Stimulated activated CD4-positive, alpha-beta T cell treated with anti-CD3 and anti-CD28 coated beads, Interleukin-4, amount 100 ng/mL, for 48 hours (primary cell): ENCODE measurements at regions not wholly inside any gene's neighbourhood (a gene's known extent, or its start where the extent isn't known, plus 50 kb on each side); places are given as distances from the start of the nearest gene placed in this dataset.
"Not testable (repeated sequence)": the region's sequence is repeated elsewhere in the genome, so short reads cannot be mapped to it uniquely, and the experiment has no call there.

Source experiments
- DNase-seq, 2 donors: peaks; one replicate each; pipeline ENCODE4 v3.0.0-alpha.2; 2020; ENCODE audit warnings: low read depth in 2 of 2

DNA sequence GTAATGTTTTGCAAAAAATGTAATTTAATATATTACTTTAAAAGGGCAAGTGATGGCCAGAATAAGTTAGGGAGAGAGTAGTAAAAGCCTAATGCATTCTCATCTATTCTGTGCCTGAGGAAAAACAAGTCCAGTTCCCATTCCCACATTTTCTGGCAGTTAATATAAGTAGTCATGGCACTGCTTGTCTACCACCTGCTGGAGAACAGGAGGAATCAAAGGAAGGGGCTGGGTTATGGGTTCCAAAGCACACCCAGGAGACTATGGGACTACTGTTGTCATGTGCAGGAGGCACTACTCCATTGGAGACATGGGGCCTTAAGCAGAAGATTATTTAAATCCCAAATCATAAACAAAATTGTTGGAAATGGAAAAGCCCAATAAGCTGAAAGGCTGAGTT, 2618.6 kb downstream of the ARAP2 start:
- no peak for DNase-seq

GRCh38 chr4:33626221-33626620, 2618.1 kb downstream of the ARAP2 start:
- no peak for DNase-seq

DNA sequence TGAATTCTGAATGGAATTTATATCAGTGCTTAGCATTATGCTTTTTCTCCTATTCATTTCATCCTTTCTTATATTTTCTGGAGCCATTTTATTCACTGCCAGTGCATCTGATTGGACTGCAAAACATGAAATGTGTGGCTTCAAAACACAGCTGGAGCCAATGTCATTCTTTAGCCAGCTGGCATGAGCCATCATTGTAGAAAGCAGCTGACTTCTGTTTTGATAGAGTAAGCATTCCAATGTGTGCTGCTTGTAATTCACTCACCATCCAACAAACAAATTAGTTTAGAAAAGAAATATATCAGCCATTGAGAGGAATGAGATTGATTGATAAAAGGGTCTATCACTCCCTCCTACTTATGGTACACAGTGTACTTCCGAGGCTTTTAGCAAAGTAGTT, 2616.0 kb downstream of the ARAP2 start:
- DNase-seq = no peak

DNA sequence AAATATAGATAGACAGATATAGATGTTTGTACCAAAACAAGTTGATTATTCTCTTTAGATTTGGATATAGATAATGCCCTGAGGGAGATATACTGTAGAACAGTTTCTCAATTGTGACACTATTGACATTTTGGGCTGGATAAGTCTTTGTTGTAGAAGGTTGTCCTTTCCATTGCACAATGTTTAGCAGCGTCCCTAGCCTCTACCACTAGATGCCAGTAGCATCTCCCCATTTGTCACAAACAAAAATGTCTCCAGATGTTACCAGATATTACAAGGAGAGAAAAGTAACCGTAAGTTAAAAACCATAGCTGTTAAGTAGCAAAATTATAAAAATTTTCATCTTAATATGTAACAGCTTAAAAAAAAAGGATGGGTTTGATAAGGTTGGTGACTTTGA, 2595.3 kb downstream of the ARAP2 start:
- DNase-seq = no peak

DNA sequence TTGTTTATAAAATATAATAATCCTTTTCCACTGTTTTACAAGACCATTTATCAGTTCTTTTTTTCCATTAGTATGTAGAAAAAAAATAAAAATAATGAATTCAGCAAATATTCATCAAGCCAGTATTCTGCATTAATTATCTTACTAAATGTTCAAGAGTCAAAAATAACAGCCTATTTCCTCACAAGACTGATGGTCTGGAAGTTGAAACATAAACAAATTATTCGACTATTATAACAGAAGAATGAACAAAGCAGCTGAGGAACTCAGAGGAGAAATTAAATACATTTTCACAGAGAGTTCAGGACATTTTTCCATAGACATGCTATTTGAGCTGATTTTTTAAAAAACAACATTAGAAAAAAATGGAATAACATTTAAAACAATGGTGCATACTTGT, 2594.8 kb downstream of the ARAP2 start:
- no peak for DNase-seq

GRCh38 chr4:33650036-33650435, 2594.3 kb downstream of the ARAP2 start:
- no peak for DNase-seq

DNA sequence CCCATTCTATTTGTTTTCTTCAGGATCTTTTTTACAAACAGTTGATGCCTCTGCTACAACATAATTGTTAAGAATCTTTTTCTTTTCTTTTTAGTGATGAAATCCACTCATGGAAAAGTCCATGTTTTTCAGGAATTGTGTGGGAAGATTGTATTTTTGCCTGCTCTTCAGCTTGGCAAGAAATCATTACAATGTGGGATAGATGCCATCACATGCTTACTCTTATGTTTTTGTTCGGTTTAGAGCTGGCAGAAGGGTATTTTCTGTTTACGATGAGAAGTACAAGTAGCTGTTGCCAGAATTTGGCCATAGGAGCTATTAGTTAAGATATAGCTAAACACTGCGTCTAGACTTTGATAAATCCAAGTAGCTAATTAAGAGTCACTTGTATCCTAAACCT, 2585.3 kb downstream of the ARAP2 start:
- no peak for DNase-seq

DNA sequence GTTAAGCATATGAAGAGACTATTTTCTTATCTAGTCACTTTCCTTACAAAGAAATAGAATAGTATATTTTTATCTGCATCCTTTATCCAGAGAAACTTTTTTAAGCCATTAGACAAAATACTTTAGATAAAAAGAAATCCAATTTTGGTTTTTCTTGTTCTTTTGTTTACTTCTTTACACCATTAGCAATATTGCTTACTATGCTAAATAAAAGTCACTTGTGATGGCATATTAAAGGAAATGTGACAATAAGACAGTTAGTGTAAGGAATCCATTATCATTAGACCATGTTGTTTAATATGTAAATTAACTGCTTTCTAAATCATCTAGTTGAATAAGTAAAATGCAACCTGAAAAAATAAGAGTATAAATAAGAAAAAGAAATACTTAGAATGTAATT, 2582.7 kb downstream of the ARAP2 start:
- no peak for DNase-seq

- no peak for DNase-seq
Observed at GRCh38 chr4:33685939-33686338, 2558.4 kb downstream of the ARAP2 start.

- DNase-seq = no peak
Observed at GRCh38 chr4:33696041-33696440, 2548.3 kb downstream of the ARAP2 start.

DNA sequence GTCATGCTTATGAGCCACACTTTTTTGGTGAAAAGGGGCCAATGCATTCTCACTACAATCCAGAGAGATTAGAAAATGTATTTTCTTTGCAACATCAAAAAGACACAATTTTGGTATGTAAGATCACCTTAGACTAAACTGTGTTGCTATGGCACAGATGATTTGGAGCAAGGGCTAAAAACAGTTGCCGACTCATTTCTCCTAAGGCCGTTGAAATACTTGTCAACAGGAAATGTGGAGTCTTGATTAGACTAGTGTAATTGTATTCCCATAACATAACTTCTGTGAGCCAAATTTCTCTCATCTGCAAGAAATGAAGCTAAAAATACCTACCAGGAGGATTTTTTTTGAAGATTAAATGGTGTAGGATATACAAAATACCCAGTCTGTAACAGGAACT, 2547.7 kb downstream of the ARAP2 start:
- no peak for DNase-seq

GRCh38 chr4:33709247-33709646, 2535.1 kb downstream of the ARAP2 start:
- DNase-seq = no peak

DNA sequence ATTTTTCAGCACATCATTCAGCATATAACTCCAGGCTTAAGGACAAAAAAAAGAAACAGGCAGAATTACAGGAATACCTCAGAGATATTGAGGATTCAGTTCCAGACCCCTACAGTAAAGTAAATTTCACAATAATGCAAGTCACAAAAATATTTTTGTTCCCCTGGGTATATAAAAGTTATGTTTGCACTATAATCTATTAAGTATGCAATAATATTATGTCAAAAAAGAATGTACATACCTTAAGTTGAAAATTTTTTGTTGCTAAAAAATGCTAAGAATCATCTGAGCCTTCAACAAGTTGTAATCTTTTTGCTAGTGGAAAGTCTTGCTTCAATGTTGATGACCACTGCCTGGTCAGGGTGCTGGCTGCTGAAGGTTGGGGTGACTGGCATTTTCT, 2532.5 kb downstream of the ARAP2 start:
- no peak for DNase-seq

- no peak for DNase-seq
Observed at GRCh38 chr4:33714971-33715370, 2529.3 kb downstream of the ARAP2 start.

GRCh38 chr4:33715841-33716395, 2528.4 kb downstream of the ARAP2 start:
- DNase-seq = no peak

GRCh38 chr4:33722254-33722653, 2522.1 kb downstream of the ARAP2 start:
- no peak for DNase-seq

GRCh38 chr4:33722800-33723516, 2521.4 kb downstream of the ARAP2 start:
- no peak for DNase-seq

DNA sequence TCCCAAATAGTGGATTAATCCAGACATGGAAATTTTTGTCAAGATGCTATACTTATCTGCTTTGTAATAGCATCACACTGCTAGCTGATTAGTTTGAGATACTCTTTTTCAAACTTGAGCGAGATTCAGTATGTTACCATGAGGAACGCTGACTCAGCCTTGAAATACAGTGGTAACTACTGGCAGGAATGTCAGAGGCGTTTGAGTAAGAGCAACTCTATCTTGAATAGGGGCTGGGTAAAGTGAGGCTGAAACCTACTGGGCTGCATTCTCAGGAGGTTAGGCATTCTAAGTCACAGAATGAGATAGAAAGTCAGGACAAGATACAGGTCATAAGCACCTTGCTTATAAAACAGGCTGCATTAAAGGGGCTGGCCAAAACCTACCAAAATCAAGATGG, 2519.6 kb downstream of the ARAP2 start:
- no peak for DNase-seq

DNA sequence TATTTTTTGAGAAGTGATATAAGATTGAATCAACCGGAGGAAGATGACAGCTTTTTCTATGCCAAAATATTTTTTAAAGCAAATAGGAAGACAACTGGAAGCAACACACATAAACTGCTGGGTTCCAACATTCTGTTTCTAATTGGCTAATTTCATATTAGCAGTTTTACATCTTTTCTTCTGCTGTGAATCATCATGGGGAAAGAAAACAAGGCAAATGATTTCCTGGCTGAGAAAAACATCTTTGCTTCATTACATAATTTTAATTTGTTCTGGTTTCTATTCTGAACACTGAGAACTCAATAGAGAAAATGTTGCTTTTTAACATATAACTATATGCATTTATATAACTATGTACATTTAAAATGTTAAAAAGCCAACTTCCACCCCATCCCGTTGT, 2518.5 kb downstream of the ARAP2 start:
- DNase-seq = no peak

DNA sequence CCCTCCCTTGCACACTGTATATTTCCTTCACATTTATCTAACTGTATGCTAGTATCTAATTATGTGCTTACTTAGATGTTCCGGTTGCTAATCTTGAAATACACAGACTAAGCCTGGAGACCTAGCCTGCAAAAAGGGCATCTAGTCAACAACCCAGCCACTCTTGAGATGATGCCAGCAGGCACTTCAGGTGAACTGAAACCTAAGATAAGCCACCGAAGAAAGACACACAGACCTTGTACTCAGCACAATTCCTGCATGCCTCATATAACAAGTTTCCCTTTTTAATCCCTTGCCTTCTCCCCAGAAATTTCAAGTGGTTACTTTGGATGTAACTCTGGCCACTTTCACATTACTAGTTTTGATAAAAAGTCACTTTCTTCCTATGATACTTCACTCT, 2506.6 kb downstream of the ARAP2 start:
- DNase-seq = no peak

DNA sequence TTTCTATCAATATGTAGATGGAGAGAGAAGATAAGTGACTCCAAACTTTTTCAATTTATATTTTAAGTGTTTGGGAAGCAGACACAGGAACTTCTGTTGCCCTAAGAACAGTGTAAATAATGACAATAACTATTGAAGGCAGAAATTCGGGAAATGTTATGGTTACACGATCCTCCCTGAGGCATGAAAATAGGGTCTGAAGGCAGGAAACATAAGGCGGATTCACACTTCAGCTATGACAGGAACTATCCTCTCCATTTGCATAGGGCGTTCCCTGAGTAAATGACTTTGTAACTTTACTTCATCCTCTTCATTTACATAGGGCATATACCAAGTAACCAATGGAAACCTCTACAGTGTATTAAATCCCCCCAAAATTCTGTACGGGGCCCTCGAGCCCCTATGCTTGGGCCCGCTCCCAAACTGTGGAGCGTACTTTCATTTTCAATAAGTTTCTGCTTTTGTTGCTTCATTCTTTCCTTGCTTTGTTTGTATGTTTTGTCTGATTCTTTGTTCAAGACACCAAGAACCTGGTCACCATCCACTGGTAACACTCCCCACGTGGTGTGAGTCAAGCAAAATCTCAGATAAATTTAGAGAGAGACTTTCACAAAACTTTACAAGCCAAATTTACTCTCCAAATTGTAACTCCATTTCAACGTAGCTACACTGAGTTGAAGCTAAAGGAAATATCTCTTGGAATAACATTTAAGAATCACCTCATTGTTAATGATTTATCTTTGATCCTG, 2504.3 kb downstream of the ARAP2 start:
- no peak for DNase-seq

DNA sequence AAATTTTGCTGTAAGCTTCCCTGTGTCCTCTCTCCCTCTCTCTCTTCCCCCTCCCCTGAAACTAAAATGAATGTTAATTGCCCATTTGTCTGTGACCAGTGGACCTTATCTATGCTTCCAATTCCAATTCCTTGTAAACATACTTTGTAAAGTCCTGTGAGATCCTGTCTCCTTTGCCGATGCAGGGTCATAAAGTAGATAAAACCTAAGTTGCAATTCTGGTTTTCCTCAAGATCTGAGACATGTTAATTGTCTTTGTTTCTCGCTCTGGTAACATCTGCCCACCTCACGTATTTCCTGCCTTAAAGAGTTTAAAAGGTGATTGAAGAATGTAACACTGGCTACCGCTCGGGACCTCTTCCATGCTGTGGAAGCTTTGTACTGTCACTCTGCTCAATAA, 2503.4 kb downstream of the ARAP2 start:
- not testable (repeated sequence) for DNase-seq

DNA sequence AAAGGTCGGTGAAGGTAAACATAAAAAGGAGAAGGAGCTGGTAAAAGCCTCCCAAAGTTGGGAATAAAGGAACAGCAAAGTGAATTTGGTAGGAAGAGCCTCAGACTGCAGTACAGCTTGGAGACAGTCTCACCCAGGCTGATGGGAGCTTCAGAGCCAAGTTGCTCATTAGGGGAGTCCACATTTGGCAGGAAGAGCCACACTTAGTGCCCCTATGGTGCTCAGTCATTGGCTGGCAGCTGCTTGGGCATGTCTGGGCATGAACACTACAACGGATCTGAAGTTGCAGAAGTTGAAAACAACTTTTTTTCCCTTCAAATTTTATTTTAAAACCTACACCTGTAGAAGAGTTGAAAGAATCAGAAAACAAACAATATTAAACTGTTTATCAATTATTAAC, 2497.3 kb downstream of the ARAP2 start:
- no peak for DNase-seq
